Glutamatergic neuron (in vitro differentiated cells): ENCODE measurements at regions not wholly inside any gene's neighbourhood (a gene's known extent, or its start where the extent isn't known, plus 50 kb on each side); places are given as distances from the start of the nearest gene placed in this dataset.

ENCODE experiments used
- DNase-seq: peaks from one replicate; pipeline ENCODE4 v3.0.0; 2022
- H3K27ac Mint-ChIP-seq: one replicate; pipeline ENCODE4 v1.8.0; 2020; ENCODE audit warnings: mild to moderate bottlenecking, mixed read lengths, inconsistent platforms; ENCODE audit not compliant: unreplicated experiment
- H3K27me3 Mint-ChIP-seq: one replicate; pipeline ENCODE4 v1.8.0; 2020; ENCODE audit warnings: mild to moderate bottlenecking, moderate library complexity, mixed read lengths, inconsistent platforms; ENCODE audit not compliant: unreplicated experiment
- H3K36me3 Mint-ChIP-seq: one replicate; pipeline ENCODE4 v1.8.0; 2020; ENCODE audit warnings: mild to moderate bottlenecking, mixed read lengths, inconsistent platforms; ENCODE audit not compliant: unreplicated experiment
- H3K4me1 Mint-ChIP-seq: one replicate; pipeline ENCODE4 v1.8.0; 2020; ENCODE audit warnings: mild to moderate bottlenecking, low read depth, mixed read lengths, inconsistent platforms; ENCODE audit not compliant: unreplicated experiment
- H3K4me3 Mint-ChIP-seq: one replicate; pipeline ENCODE4 v1.8.0; 2020; ENCODE audit warnings: mild to moderate bottlenecking, mixed read lengths, inconsistent platforms; ENCODE audit not compliant: unreplicated experiment
- H3K9me3 Mint-ChIP-seq: one replicate; pipeline ENCODE4 v1.8.0; 2020; ENCODE audit warnings: mild to moderate bottlenecking, moderate library complexity, mixed read lengths, inconsistent platforms; ENCODE audit not compliant: unreplicated experiment
- TF ChIP-seq, protein P1 (sequence below): fragments of 200-600 bp; sonication (generic); IDR thresholded peaks from one replicate; pipeline ENCODE4 v1.5.0; 2021; ENCODE audit not compliant: partially characterized antibody, unreplicated experiment

DNA sequence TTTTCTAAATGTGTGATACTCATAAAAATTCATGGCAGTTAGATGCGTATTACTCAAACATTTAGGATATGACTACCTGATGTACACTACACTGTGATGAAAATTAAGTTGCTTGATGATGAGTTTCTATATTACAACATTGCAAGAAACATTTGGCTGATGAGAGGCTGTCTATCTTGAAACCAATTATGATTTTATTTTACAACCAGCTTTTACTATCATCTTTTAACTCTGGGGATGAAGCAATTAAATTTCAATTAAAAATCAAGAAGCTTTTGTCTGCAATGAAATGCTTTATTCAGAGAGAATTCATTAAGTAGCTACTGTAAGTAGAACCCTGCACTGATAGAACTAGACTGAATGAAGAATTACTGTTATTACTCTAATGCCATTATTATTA is 500.4 kb downstream of the KCTD16 start:
- no peak for DNase-seq
- no peaks in the 10 kb centered on the region for H3K27me3 Mint-ChIP-seq
- H3K27ac Mint-ChIP-seq, result no peak overlapping the region
- no peak overlapping the region for H3K4me3 Mint-ChIP-seq
- H3K9me3 Mint-ChIP-seq, result no peaks in the 10 kb centered on the region
- TF ChIP-seq, protein P1, sequence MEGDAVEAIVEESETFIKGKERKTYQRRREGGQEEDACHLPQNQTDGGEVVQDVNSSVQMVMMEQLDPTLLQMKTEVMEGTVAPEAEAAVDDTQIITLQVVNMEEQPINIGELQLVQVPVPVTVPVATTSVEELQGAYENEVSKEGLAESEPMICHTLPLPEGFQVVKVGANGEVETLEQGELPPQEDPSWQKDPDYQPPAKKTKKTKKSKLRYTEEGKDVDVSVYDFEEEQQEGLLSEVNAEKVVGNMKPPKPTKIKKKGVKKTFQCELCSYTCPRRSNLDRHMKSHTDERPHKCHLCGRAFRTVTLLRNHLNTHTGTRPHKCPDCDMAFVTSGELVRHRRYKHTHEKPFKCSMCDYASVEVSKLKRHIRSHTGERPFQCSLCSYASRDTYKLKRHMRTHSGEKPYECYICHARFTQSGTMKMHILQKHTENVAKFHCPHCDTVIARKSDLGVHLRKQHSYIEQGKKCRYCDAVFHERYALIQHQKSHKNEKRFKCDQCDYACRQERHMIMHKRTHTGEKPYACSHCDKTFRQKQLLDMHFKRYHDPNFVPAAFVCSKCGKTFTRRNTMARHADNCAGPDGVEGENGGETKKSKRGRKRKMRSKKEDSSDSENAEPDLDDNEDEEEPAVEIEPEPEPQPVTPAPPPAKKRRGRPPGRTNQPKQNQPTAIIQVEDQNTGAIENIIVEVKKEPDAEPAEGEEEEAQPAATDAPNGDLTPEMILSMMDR, result no peak
- H3K4me1 Mint-ChIP-seq, result no peaks in the 10 kb centered on the region
- H3K36me3 Mint-ChIP-seq, result no peaks in the 10 kb centered on the region

DNA sequence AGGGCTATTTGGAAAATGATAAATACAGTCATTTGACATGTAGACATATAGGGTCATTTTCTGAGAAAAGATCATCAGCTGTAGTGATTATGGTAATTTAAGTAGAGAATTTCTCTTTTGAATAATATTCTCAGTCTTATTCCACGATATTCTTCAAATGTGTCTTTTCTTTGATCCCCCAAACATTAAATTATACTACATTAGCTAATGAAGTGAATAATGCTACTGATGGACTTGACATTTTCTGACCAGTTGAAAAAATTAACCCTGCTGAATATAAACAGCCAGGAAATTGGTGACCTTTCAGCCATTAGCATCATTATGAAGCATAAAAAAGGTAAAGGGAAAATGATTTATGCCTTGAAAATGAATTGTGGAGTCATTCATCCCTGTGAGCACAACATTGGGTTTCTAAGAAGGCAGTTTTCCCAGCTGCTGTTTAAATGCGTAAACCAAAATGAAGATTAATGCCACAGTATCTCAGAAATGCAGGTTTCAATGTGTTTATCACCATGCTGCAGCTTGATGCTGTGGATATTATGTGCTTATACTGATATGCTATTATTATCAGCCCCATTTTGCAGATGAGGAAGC is 489.1 kb downstream of the KCTD16 start:
- Mint-ChIP-seq H3K36me3 (no peaks in the 10 kb centered on the region), H3K27ac (no peak overlapping the region), H3K4me3 (no peak overlapping the region), H3K9me3 (no peaks in the 10 kb centered on the region), H3K27me3 (no peaks in the 10 kb centered on the region), H3K4me1 (peaks cover 13% of the 10 kb centered on the region)
- DNase-seq, result no peak
- TF ChIP-seq, protein P1, result no peak

DNA sequence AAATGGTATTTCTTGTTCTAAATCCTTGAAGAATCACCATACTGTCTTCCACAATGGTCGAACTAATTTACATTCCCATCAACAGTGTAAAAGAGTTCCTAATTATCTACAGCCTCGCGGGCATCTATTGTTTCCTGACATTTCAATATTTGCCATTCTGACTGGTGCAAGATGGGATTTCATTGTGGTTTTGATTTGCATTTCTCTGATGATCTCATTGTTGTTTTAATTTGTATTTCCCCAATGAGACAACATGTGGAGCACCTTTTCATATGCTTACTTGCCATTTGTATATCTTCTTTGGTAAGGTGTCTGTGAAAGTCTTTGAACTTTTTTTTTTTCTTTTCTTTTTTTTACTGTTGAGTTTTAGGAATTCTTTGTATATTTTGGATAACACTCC is 473.6 kb downstream of the KCTD16 start:
- TF ChIP-seq, protein P1, result no peak
- H3K4me1 Mint-ChIP-seq, result no peaks in the 10 kb centered on the region
- no peaks in the 10 kb centered on the region for H3K9me3 Mint-ChIP-seq
- H3K4me3 Mint-ChIP-seq, result no peak overlapping the region
- no peaks in the 10 kb centered on the region for H3K36me3 Mint-ChIP-seq
- H3K27ac Mint-ChIP-seq, result no peak overlapping the region
- H3K27me3 Mint-ChIP-seq, result no peaks in the 10 kb centered on the region
- DNase-seq, result no peak

DNA sequence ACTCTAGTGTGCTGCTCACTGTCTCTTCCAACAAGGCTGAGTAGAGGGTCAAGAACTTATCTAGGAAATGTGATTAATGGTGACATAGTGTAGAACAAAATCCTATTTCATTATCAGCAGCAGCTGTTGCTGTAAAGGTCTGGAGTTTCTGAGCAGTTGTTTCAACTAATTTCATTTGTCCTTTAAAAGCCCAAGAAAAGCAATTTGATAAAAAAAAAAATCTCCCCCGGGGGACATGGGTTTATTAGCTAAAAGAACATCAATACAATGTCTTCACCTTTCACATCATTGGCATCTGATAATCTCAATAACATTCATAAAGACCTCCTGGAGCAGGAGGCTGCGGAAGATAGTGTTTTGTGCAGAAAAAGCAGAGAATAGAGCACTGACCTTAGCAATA is 468.1 kb downstream of the KCTD16 start:
- Mint-ChIP-seq H3K36me3 (peaks cover 6% of the 10 kb centered on the region), H3K27me3 (no peaks in the 10 kb centered on the region), H3K4me3 (no peak overlapping the region), H3K4me1 (peaks cover 2% of the 10 kb centered on the region), H3K27ac (no peak overlapping the region), H3K9me3 (peaks cover 2% of the 10 kb centered on the region)
- TF ChIP-seq, protein P1, result no peak
- DNase-seq, result no peak

DNA sequence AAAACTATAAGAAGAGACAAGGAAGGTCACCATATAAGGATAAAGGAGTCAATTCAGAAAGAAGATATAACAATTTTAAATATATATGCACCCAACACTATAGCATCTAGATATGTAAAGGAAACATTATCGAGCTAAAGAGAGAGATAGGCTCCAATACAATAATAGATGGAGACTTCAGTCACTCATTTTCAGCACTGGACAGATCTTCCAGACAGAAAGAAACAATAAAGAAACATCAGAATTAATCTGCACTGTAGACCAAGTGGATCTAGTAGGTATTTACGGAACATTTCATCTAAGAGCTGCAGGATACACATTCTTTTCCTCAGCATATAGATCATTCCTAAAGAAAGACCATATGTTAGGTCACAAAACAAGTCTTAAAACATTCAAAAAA is 463.5 kb downstream of the KCTD16 start:
- TF ChIP-seq, protein P1, result no peak
- Mint-ChIP-seq H3K4me1 (peaks cover 2% of the 10 kb centered on the region), H3K4me3 (no peak overlapping the region), H3K27me3 (no peaks in the 10 kb centered on the region), H3K36me3 (peaks cover 11% of the 10 kb centered on the region), H3K27ac (no peak overlapping the region), H3K9me3 (peaks cover 5% of the 10 kb centered on the region)
- no peak for DNase-seq
